D721Med (cell line): ENCODE measurements at regions not wholly inside any gene's neighbourhood (a gene's known extent, or its start where the extent isn't known, plus 50 kb on each side); places are given as distances from the start of the nearest gene placed in this dataset.

ENCODE experiments used
- DNase-seq: peaks from one replicate; pipeline ENCODE4 v3.0.0; 2011; ENCODE audit warnings: low spot score; ENCODE audit not compliant: insufficient read length
- FAIRE-seq: peaks from 2 replicates; lab custom pipeline; 2011; peaks lifted over from hg19 to GRCh38; lab: Jason Lieb, UNC
- CTCF ChIP-seq: IDR thresholded peaks from 2 replicates; pipeline ENCODE4 v1.5.1; 2012; ENCODE audit warnings: mild to moderate bottlenecking, control low read depth; ENCODE audit not compliant: insufficient read depth; ENCODE audit errors: missing control alignments

DNA sequence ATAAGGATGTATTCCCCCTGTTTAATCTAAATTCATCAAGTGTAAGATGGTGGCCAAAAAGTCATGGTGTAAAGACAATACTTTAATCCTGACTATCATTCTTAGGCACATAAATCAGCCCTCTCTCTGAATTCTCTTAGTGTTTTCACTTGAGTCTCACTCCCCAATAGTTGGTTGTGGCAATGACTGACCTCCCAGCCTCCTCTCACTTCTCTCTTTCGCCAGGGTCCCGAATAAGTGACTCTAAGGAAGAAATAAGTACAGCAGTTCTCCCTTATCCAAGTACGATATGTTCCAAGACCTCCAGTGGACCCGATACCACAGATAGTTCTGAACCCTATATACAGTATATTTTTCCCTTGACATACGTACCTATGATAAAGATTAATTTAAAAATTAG is 335.3 kb downstream of the MAF start:
- no peak for TF ChIP-seq CTCF
- no peak for FAIRE-seq

DNA sequence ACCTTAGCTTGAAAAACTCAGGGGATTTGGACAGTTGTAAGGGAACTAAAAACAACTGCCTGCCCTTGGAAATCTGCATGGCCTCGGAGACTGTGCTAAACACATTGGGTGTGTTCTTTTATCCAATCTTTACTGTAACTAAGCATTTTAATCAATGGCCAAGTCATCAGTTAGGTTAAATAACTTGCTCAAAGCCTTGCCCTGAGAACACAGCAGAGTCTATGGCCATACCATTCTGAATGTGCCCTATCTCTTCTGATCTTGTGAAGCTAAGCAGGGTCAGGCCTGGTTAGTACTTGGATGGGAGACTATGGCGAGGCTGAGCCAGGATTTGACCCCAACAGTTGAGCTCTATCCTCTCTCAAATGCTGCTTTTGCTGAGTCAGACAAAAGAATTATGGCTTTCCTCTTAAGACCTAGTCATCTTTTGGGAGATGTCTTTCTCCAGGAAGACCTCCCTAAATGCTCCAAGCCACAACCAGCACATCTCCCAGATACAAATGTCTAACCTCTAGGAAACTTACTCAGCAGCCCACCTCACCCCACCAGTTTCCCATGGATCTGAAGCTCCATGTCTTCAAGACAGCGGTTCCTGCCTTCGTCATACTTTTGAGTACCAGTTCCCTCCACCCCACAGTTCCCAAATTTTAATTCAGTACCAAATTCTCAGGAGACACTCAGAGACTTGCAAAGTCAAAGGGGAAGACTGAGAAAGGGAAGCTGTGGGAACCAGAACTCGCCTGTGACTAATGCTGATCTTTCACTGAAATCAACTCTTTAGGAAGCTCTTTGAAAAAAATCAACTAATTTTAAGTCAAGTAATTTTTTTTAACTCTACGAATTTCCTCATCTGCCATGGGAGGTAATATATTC is 336.1 kb downstream of the MAF start:
- no peak for DNase-seq
- FAIRE-seq = no peak
- no peak for TF ChIP-seq CTCF

More for the DNA sequence above, 335.3 kb downstream of the MAF start:
- DNase-seq = no peak

DNA sequence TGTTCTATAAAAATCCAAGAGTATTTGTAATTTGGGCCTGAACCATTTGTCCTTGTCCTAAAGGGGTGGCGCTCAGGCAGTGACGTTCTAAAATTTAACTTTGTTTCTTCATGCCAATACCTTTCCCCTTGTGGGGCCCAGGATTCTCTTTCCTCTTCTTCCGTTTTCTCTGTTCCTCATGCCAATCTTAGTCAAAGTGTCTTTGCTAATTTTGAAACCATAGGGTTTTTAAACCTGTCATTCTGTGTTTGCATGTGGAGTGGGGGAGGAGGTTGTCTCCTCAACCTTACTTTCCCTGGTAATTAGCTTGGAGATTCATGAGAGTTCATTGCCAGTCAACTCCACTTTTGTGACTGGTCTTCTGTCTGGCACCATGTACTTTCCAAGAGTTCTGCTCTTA is 337.1 kb downstream of the MAF start:
- no peak for TF ChIP-seq CTCF
- no peak for DNase-seq
- no peak for FAIRE-seq
